Activated T-cell treated with anti-CD3 and anti-CD28 coated beads, Interleukin-2, amount 50 U/mL, for 4 hours (primary cell): ENCODE measurements at regions not wholly inside any gene's neighbourhood (a gene's known extent, or its start where the extent isn't known, plus 50 kb on each side); places are given as distances from the start of the nearest gene placed in this dataset.

Source experiments
- ATAC-seq, 2 donors: fragments of 200-7000 bp; cut with Tn5 transposase; one replicate each; pipeline ENCODE4 v1.10.0; 2021
- DNase-seq: peaks from one replicate; pipeline ENCODE4 v3.0.0-alpha.2; 2020
- H3K27me3 Mint-ChIP-seq: one replicate; pipeline ENCODE4 v1.8.0; 2021; ENCODE audit warnings: low read depth, mixed read lengths
- H3K36me3 Mint-ChIP-seq: one replicate; pipeline ENCODE4 v1.8.0; 2022; ENCODE audit warnings: mixed read lengths; ENCODE audit not compliant: insufficient read depth
- H3K4me1 Mint-ChIP-seq: one replicate; pipeline ENCODE4 v1.8.0; 2021; ENCODE audit warnings: low read depth, mixed read lengths
- H3K4me3 Mint-ChIP-seq: one replicate; pipeline ENCODE4 v1.8.0; 2021; ENCODE audit warnings: mild to moderate bottlenecking, moderate library complexity, mixed read lengths
- H3K9me3 Mint-ChIP-seq: one replicate; pipeline ENCODE4 v1.8.0; 2021; ENCODE audit warnings: mixed read lengths

DNA sequence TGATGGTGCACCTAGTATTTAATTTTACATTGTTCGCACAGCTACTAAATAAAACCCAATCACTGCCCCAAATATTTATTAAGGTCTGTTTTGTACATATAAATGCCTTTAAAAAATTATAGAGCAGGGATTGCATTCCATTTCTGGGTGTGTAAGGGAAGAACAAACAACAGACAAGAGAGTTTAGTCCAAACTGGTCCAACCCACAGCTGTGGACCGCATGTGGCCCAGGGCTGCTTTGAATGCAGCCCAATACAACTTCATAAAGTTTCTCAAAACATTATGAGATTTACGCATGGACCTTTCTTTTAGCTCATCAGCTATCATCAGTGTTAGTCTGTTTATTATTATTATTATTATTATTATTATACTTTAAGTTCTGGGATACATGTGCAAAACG lies 114.8 kb upstream of the LRATD1 start:
- ATAC-seq (no peak), DNase-seq (no peak)
- no peaks in the 10 kb centered on the region for H3K27me3 Mint-ChIP-seq
- no peak overlapping the region for H3K4me3 Mint-ChIP-seq
- no peaks in the 10 kb centered on the region for H3K4me1 Mint-ChIP-seq
- peaks cover 11% of the 10 kb centered on the region for H3K9me3 Mint-ChIP-seq
- no peaks in the 10 kb centered on the region for H3K36me3 Mint-ChIP-seq

DNA sequence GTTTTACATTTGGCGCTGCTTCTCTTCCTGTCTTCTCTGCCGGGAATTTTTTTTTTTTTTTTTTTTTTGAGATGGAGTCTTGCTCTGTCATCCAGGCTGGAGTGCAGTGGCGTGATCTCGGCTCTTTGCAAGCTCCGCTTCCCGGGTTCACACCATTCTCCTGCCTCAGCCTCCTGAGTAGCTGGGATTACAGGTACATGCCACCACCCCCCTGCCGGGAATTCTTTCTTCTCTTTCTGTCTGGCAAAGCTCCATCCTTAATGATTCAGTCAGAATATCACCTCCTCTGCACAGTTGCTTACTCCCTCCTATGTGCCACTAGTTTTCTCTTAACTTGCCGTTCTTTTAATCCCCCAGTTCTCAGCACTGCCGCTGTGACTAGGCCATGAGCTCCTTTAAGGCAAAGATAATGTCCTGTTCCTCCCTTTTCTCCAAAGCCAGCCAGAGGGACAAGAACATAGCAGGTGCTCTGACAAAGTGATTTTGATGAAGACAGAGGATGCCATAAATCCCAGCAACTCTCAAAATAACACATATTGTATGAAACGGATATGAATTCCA lies 112.1 kb upstream of the LRATD1 start:
- Mint-ChIP-seq H3K4me1 (no peaks in the 10 kb centered on the region), H3K9me3 (peaks cover 7% of the 10 kb centered on the region), H3K27me3 (no peaks in the 10 kb centered on the region), H3K36me3 (no peaks in the 10 kb centered on the region), H3K4me3 (no peak overlapping the region)
- DNase-seq (no peak), ATAC-seq (no peak)

DNA sequence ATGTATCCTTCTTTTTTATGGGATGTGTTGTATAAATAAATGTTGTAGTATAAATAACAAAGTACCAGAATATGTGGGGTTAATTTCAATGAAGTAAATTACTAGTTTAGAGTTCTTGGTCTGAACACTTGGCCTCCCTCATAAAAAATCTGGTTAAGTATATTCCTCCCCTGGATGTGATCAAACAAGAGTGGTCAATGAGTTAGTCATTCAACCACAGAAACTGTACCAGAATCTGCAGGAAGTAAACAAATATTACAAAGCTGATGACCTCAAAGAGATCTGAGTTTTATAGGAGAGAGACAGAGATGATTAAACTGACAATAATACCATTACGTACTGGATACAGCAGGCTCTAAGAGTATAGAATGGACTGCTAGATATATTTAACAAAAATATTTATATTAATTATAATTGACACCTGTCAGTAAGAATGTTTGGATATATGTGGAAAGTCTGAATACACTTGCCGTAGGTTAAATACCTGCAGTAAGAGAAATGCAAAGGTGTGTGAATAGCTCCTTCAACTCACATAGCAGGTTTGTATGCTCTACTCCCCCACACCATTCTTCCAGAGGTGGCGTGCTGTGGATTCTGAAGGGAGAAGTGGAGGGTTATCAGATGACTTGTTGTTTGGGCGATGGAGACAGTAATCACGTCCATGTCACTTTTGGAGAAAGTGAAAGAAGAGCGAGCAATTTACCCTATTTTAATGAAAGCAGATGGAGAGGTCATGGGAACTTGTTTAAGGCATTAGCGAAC lies 108.3 kb upstream of the LRATD1 start:
- H3K36me3 Mint-ChIP-seq, result no peaks in the 10 kb centered on the region
- no peaks in the 10 kb centered on the region for H3K27me3 Mint-ChIP-seq
- H3K4me1 Mint-ChIP-seq, result no peaks in the 10 kb centered on the region
- H3K4me3 Mint-ChIP-seq, result no peak overlapping the region
- H3K9me3 Mint-ChIP-seq, result peaks cover 7% of the 10 kb centered on the region
- ATAC-seq, result no peak
- no peak for DNase-seq

DNA sequence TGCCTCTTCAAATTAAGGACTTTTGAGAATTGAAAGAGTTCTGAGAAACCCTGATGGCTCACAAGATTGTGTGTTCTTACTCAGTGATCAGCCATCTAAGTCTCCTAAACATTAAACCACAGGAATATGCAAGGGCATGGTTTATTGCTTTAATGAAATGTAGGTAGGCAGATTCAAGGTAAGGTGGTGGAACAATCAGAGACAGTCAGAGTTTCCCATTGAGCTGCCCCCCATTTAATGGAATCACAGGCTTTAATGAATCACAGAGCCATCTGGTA lies 107.8 kb upstream of the LRATD1 start:
- ATAC-seq, result no peak
- no peaks in the 10 kb centered on the region for H3K27me3 Mint-ChIP-seq
- H3K9me3 Mint-ChIP-seq, result peaks cover 3% of the 10 kb centered on the region
- no peak for DNase-seq
- H3K36me3 Mint-ChIP-seq, result no peaks in the 10 kb centered on the region
- no peak overlapping the region for H3K4me3 Mint-ChIP-seq
- no peaks in the 10 kb centered on the region for H3K4me1 Mint-ChIP-seq

DNA sequence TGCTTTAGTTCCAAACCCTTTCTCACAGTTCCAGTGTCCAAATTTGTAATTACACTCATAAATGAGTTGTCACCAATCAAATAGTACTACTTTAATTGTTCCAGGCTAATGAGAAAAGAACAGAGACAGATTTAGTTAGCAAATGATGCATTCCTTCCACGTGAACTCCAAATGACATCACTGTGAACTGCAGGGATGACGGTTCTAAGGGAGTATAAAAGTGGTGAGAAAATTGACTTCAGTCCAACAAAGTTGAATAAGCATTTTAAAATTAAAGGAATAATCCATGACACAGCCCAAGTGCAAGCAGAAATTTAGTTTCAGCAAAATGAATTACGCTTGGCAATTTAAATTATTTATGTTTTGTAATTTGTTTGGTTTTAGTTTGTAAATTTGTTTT lies 102.0 kb upstream of the LRATD1 start:
- H3K4me1 Mint-ChIP-seq, result no peaks in the 10 kb centered on the region
- DNase-seq, result no peak
- no peaks in the 10 kb centered on the region for H3K36me3 Mint-ChIP-seq

DNA sequence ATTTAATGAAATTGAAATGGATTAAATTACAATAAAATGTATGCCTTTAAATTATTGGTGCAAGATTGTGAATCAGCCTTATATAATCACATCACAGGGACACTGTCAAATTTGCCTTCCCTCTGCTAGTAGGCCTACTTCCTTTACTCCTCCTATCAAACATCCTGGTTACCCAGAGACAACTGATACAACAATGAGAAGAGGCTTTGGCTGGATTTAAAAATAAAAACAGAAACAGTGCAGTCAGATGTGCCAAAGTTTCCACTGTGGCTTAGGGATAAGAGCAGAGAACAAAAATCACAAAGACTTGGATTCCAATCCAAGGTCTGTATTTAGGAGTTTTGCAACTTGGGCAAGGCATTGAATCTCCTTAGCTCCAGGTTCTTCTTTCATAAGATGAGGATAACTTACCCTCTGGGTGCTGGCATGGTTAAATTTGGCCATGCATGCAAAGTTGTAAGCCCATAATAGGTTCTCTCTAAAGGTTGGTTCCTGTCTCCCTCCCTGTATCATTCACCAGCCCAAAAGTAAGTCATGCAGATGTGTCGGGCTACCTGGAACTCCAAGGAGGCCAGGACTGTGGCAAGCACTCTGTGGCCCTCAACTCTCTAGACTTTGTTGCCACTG lies 99.3 kb upstream of the LRATD1 start:
- H3K4me1 Mint-ChIP-seq, result no peaks in the 10 kb centered on the region
- H3K36me3 Mint-ChIP-seq, result no peaks in the 10 kb centered on the region
- ATAC-seq (no peak), DNase-seq (no peak)
- H3K9me3 Mint-ChIP-seq, result peaks cover 3% of the 10 kb centered on the region
- no peak overlapping the region for H3K4me3 Mint-ChIP-seq
- no peaks in the 10 kb centered on the region for H3K27me3 Mint-ChIP-seq

More for the DNA sequence above, 102.0 kb upstream of the LRATD1 start:
- ATAC-seq, result no peak
- no peaks in the 10 kb centered on the region for H3K27me3 Mint-ChIP-seq
- no peak overlapping the region for H3K4me3 Mint-ChIP-seq
- H3K9me3 Mint-ChIP-seq, result peaks cover 3% of the 10 kb centered on the region

DNA sequence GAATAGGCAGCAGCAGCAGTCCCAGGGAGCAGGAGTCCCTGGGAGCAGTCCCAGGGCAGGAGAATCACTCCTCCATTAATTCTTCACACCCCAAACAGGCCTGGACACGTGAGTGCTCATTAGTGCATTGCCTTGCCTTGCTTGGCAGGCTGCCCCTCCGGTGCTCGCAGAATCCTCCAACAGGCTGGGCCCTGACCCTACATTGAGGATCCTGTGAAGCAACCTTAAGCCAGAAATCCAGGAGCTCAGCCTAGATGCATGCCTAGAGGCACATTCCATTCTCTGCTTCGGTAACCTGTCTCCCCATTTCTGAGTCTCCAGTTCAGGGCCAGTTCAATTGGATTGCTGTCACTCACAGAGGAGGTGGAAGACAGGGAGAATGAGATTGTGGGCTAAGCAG lies 97.4 kb upstream of the LRATD1 start:
- Mint-ChIP-seq H3K36me3 (no peaks in the 10 kb centered on the region), H3K9me3 (peaks cover 3% of the 10 kb centered on the region), H3K4me1 (no peaks in the 10 kb centered on the region), H3K4me3 (no peak overlapping the region), H3K27me3 (no peaks in the 10 kb centered on the region)
- ATAC-seq (no peak), DNase-seq (no peak)

DNA sequence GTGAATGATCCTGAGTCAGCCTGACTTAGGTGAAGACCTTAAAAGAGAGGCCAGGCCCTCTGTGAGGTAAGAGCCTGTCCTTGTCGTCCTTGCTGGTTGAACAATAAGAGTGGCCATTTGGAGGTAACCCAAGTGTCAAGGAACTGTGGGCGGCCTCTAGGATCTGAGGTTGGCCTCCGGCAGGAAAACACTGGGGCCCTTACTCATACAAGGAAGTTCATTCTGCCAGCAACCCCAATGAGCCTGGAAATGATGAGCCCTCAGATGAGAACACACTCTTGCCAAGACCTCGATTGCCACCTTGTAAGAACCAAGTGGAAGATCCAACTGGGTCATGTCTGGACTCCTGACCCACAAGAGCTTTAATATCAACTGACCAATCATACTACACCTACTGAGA lies 95.5 kb upstream of the LRATD1 start:
- no peak for ATAC-seq
- Mint-ChIP-seq H3K4me1 (no peaks in the 10 kb centered on the region), H3K9me3 (peaks cover 3% of the 10 kb centered on the region), H3K27me3 (no peaks in the 10 kb centered on the region), H3K4me3 (no peak overlapping the region), H3K36me3 (no peaks in the 10 kb centered on the region)
- DNase-seq, result no peak

DNA sequence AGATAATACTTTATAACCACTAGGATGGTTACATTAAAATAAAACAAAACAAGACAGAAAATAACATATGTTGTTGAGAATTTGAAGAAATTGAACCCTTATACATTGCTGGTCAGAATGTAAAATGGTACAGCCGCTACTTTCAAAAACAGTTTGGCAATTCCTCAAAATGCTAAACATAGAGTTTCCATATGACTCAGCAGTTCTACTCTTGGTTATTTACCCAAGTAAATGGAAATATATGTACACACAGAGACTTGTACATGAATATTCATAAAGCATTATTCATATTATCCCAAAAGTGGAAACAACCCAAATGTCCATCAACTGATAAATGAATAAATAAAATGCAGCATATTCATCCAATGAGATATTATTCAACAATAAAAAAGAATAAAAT lies 92.5 kb upstream of the LRATD1 start:
- H3K4me3 Mint-ChIP-seq, result no peak overlapping the region
- H3K27me3 Mint-ChIP-seq, result no peaks in the 10 kb centered on the region
- no peaks in the 10 kb centered on the region for H3K9me3 Mint-ChIP-seq
- H3K4me1 Mint-ChIP-seq, result no peaks in the 10 kb centered on the region
- DNase-seq (no peak), ATAC-seq (no peak)
- H3K36me3 Mint-ChIP-seq, result no peaks in the 10 kb centered on the region

DNA sequence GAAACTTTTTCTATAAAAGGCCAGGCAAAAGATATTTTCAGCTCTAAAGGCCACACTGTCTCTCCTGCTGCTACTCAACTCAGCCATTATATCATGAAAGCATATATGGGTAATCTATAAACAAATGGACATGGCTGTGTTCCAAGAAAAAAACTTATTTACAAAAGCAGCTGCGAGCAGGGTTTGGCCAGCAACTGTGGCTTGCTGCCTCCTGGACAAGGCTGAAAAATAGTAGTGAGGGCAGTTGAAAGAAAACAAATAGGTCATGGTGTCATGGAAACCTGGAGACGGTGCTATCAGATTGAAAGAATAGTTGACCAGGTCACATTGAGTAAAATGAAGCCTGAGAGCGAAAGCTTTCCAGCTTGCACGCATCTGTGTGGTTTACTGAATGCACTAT lies 89.2 kb upstream of the LRATD1 start:
- no peaks in the 10 kb centered on the region for H3K9me3 Mint-ChIP-seq
- H3K36me3 Mint-ChIP-seq, result no peaks in the 10 kb centered on the region
- no peak for DNase-seq
- no peaks in the 10 kb centered on the region for H3K4me1 Mint-ChIP-seq
- no peak overlapping the region for H3K4me3 Mint-ChIP-seq
- H3K27me3 Mint-ChIP-seq, result no peaks in the 10 kb centered on the region
- ATAC-seq, result no peak

DNA sequence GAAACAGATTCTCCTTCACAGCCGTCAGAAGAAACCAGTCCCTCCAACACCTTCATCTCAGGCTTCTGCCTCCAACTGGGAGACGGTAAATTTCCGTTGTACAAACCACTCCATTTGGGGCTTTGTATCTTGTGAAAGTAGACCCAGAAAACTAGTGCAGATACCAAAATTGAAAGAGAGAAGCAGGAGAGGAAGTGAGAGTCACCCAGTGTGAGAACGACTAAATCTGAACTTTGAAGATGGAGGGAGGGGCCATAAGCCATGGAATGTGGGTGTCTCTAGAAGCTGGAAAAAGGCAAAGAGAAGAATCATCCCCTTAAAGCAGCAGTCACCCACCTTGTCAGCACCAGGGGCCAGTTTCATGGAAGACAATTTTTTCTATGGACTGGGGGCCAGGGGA lies 88.3 kb upstream of the LRATD1 start:
- Mint-ChIP-seq H3K4me1 (no peaks in the 10 kb centered on the region), H3K9me3 (no peaks in the 10 kb centered on the region), H3K36me3 (no peaks in the 10 kb centered on the region), H3K27me3 (no peaks in the 10 kb centered on the region), H3K4me3 (no peak overlapping the region)
- no peak for ATAC-seq
- DNase-seq, result no peak

DNA sequence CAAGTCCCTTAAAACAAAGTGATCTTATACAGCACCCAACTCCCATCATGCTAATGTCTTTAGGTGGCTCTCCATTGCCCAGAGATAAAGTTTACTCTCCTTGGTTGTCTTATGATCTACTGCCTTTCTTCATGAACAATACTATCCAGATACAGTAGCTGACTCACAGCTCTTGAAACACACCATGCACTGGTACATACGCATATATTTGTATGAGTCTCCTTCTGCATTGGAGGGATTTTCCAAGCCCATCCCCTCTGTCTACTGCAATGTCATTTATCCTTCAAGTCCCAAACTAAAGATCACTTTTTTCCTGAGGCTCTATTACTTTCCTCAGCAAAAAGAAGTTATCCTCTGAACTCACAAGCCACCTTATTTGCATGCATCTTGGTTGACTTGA lies 84.7 kb upstream of the LRATD1 start:
- ATAC-seq, result no peak
- H3K9me3 Mint-ChIP-seq, result no peaks in the 10 kb centered on the region
- H3K27me3 Mint-ChIP-seq, result no peaks in the 10 kb centered on the region
- no peaks in the 10 kb centered on the region for H3K4me1 Mint-ChIP-seq
- no peaks in the 10 kb centered on the region for H3K36me3 Mint-ChIP-seq
- no peak overlapping the region for H3K4me3 Mint-ChIP-seq
- no peak for DNase-seq

DNA sequence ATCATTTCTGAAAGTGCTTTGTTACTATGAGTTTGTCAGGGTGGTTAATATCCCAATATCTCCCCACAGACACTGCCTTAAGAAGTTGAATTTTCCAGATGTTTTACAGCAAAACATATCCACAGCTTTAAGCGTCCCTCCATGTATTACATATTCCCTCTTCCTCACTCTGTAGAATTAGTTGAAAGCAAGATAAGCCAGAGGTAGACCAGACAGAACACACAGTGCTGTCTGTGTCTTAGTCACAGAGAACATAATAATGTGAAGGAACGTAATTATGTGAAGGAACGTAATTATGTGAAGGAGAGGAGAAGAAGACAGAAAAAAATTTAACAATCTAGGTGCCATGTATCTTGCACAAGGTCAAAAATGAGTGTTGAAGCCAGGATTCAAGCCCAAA lies 81.9 kb upstream of the LRATD1 start:
- no peaks in the 10 kb centered on the region for H3K4me1 Mint-ChIP-seq
- no peak overlapping the region for H3K4me3 Mint-ChIP-seq
- H3K36me3 Mint-ChIP-seq, result no peaks in the 10 kb centered on the region
- DNase-seq (no peak), ATAC-seq (no peak)
- no peaks in the 10 kb centered on the region for H3K9me3 Mint-ChIP-seq
- H3K27me3 Mint-ChIP-seq, result no peaks in the 10 kb centered on the region

DNA sequence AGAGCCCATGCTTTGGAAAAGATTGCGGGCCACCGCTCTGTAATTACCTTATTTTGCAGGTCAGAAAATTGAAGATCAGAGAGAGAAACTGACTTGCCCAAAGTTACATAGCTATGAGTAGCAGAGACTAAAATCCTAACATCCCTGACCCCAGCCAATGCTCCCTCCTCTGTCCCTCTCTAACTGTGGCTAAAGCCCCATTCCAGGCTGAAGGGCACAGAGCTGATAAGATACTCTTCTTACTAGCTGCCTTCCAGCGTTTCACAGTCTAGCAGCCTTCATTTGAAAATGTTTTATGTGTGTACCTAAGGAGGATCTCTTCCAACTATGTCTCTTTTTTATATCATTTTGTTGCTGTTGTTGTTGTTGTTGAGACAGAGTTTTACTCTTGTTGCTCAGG lies 81.4 kb upstream of the LRATD1 start:
- Mint-ChIP-seq H3K36me3 (no peaks in the 10 kb centered on the region), H3K4me3 (no peak overlapping the region), H3K4me1 (no peaks in the 10 kb centered on the region), H3K9me3 (no peaks in the 10 kb centered on the region), H3K27me3 (no peaks in the 10 kb centered on the region)
- DNase-seq, result no peak
- no peak for ATAC-seq

DNA sequence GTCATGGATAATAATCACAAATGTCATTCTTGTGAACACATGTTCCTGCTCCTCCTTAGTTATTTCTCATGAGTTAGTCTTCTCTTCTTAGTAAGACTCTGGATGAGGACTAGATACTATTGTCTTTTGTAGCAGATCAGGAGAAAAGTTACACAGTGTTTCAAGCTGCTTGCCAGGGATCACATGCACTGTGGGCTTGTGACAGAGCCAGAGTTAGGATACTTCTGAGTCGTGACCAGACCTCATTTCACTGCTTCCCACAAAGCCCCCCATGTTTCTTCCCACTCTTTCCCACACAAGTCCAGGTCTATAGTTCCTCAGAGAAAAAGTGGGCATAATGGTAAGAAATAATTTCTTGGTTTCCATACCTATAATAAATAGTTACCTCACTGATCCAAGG lies 80.2 kb upstream of the LRATD1 start:
- H3K4me1 Mint-ChIP-seq, result no peaks in the 10 kb centered on the region
- H3K27me3 Mint-ChIP-seq, result no peaks in the 10 kb centered on the region
- no peak for ATAC-seq
- no peak overlapping the region for H3K4me3 Mint-ChIP-seq
- no peaks in the 10 kb centered on the region for H3K9me3 Mint-ChIP-seq
- DNase-seq, result no peak
- H3K36me3 Mint-ChIP-seq, result no peaks in the 10 kb centered on the region
